ENCODE measurements at regions not wholly inside any gene's neighbourhood (a gene's known extent, or its start where the extent isn't known, plus 50 kb on each side); places are given as distances from the start of the nearest gene placed in this dataset.

- no peak for TF ChIP-seq EP300 (IDR thresholded peaks at IDR 0.05; ENCODE audit: low read depth)
- no peak for TF ChIP-seq CTCF (IDR thresholded peaks at IDR 0.05)
- TF ChIP-seq POLR2A (IDR thresholded peaks at IDR 0.05): no peak
- no peak for TF ChIP-seq POLR2AphosphoS5 (IDR thresholded peaks at IDR 0.05)
These were observed 96.4 kb downstream of the SPRY2 start for GRCh38 chr13:80244574-80244973.

Measured in transverse colon (tissue), 4 donors.